T47D (cell line): ENCODE measurements at regions not wholly inside any gene's neighbourhood (a gene's known extent, or its start where the extent isn't known, plus 50 kb on each side); places are given as distances from the start of the nearest gene placed in this dataset.

Source experiments
- DNase-seq, 2 experiments: peaks; one replicate each; pipeline versions ENCODE4 v3.0.0 to v3.0.0-alpha.2; 2011 to 2012; ENCODE audit warnings: low read depth in 1 of 2, low spot score in 1 of 2
- JUND ChIP-seq: IDR thresholded peaks from 2 replicates; pipeline ENCODE4 v1.6.1; 2012; ENCODE audit warnings: low read depth
- in situ Hi-C: cut with HindIII; loops from 2 replicates; pipeline ENCODE4 v1.10.0; 2016; ENCODE audit warnings: low sequenced_read_pairs, low pct_unique_long_range_greater_than_20kb

DNA sequence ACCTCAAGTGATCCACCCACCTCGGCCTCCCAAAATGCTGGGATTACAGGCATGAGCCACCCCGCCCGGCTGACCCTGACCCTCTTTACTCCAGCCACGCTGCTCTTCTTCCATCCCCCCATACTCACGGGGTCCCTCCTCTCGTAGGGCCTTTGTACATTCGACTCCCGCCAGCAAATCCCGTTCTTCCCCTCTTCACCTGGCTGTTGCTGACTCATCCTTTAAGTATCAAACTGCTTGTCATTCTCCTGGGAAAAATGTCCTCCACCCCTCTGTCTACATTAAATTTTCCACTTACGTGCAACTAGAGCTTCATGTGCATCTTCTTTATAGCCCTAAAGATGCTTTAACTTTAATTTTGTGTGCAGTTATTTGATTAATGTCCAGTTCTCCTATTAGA is 203.1 kb downstream of the OPA1 start:
- in situ Hi-C loops, result no loop called here
- DNase-seq, result no peak
- no peak for TF ChIP-seq JUND

DNA sequence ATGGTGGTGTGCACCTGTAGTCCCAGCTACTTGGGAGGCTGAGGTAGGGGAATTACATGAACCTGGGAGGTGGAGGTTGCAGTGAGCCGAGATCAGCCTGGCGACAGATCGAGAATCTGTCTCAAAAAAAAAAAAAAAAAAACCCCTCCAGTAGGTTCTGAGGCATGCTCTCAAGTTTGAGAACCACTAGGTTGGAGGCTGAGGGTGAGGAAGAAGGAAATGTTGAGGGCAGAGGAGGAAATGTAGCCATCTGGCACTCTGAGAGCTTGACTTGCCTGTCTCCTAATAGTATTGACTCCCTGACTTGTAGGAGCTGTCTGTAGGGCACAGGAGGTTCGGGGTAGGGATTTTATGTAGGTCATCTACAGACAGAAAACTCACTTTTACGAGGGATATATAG is 204.6 kb downstream of the OPA1 start:
- no peak for DNase-seq
- TF ChIP-seq JUND, result no peak
- in situ Hi-C loops, result no loop called here

DNA sequence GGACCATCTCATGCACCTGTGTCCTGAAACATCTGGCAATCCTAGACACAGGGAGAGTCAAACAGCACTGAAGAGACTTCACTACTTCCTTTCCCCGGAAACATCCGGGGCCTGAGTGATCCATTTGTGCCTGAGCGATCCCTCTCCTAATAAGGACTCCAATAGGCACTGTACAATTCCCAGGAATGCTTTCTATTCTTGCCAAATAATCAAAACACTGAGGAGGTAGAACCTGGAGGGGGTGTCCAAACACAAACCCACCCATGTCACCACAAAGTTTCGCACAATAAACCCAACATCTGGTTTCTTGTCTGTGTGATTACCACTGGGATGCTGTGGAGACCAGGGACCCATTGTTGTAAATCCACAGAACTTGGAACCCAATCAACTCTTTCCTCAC is 205.0 kb downstream of the OPA1 start:
- in situ Hi-C loops, result no loop called here
- DNase-seq, result no peak
- TF ChIP-seq JUND, result no peak

DNA sequence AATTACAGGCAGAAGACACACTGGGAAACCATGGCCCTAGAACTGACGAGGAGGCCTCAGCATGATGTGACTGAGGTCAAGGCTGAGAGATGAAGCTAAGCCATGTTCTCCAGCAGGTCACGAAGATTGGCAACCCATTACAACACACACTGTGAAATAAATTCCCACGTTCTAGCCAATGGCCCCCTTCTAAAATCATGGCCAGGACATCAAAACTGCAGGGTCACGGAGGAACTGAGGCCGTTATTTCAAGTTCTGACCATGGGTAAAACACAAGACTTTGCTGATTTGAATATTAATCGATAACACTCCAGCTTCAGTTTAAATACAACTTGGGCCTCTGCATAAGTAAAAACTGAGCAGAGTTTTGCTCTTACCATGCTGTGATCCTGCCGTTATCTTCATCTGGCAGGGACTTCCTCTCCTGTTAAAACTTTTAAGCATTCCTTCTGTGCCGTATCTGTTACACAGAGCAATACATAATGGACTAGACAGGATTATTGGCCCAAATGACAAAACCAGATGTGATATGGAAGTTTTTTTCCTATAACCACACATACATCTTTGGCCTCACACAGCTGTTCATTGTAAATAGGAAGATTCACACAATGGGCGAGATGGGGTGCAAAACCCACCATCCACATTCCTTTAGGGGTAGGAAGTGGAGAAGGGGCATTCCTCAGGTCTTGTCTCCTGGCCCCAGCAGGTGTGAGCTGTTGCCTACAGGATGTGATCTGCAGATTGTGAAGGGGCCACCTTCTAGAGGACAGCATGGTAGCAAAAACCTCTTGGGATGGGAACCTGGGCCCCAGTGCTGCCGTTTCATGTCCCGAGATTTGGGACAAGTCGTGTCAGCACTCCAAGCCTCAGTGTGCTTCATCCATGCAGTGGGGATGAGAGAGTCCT is 207.4 kb downstream of the OPA1 start:
- in situ Hi-C loops, result no loop called here
- TF ChIP-seq JUND, result no peak
- no peak for DNase-seq

DNA sequence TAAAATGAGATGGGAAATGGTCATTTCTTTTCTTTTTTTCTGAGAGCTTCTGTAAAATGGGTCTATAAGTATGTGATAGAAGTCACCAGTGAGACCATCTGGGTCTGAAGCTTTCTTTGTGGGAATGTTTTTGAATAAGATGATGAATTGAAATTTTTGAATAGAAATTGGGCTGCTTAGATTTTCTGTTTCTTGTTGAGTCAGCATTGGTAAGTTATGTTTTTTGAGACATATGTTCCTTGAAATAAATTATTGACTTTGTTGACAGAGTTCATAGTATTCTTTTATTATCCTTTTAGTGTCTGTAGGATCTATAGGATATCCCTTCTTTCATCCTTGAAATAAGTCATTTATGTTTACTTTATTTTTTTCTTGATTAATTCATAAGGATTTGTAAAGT is 208.1 kb downstream of the OPA1 start:
- no peak for TF ChIP-seq JUND
- no peak for DNase-seq
- in situ Hi-C loops, result no loop called here

DNA sequence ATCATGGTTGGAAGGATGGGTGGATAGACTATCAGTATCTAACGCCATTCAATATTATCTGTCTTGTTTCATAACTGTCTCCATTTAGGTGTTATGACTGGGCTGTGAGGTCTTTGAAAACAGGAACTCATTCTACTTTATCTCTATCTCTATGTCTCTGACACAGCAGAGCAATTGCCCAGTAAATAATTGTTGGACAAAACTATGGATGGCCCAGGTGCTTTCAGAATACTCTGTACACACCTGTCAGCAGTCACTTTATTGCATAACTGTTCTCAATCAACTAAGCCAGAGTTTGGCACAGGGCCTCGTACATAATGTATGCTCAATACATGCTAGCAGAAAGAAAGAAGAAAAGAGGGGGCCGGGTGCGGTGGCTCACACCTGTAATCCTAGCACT is 210.3 kb downstream of the OPA1 start:
- DNase-seq, result peak in 1 of 2 experiments; percentile 56
- in situ Hi-C loops, result no loop called here
- TF ChIP-seq JUND, result no peak

DNA sequence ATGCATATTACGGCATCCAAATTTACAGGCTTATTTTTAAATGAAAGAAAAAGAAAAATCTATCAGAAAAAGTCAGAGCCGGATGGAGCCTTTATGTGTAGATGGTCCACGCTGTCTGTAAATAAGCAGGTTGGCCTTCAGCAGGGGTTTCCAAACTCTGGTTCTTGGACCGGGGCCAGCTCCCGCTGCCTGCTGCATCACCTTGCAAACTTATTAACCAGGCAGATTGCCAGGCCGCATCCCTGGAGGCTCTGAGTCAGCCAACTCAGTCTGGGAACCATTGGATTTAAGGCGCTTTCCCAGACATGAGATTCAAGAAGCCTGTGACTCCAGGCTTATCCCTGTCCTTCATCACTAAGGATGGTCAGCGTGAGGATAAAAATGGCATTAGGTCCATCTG is 212.4 kb downstream of the OPA1 start:
- DNase-seq, result peak in 1 of 2 experiments; percentile 84
- in situ Hi-C loops, result no loop called here
- no peak for TF ChIP-seq JUND

DNA sequence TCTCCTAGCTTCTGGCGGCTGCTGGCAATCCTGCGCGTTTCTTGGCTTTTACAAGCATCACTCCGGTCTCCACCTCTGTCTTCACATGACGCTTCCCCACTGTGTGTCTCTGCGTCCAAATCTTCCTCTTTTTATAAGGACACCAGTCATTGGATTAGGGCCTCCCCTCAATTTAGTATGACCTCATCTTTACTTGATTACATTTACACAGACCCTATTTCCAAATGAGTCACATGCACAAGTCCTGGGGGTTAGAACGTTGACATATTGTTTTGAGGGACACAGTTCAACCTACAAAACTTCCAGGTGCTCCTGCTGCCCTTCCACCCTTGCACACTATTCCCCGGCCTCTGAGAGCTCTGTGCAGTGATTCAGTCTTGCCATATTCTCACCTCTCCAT is 215.3 kb downstream of the OPA1 start:
- no peak for TF ChIP-seq JUND
- no peak for DNase-seq
- in situ Hi-C loops, result no loop called here

DNA sequence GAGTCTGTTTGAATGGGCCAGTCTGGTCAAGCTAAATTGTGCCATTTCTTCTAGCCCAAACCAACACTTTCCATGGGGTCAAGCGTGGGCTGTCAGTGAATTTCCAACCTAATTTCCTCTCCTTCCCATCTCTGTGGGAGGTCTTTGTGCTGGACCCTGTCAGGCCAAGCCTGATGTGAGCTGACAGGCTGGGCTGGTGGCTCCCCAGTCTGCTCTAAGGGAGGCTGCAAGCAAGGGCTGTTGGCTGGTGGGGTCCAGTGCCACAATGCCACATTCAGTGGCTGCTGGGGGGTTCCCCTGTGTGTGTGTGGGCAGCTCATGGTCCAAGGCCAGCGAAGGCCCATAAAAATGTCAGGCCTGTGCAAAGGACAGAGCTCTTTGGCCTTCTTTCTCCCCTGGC is 216.1 kb downstream of the OPA1 start:
- in situ Hi-C loops, result no loop called here
- TF ChIP-seq JUND, result no peak
- DNase-seq, result no peak

DNA sequence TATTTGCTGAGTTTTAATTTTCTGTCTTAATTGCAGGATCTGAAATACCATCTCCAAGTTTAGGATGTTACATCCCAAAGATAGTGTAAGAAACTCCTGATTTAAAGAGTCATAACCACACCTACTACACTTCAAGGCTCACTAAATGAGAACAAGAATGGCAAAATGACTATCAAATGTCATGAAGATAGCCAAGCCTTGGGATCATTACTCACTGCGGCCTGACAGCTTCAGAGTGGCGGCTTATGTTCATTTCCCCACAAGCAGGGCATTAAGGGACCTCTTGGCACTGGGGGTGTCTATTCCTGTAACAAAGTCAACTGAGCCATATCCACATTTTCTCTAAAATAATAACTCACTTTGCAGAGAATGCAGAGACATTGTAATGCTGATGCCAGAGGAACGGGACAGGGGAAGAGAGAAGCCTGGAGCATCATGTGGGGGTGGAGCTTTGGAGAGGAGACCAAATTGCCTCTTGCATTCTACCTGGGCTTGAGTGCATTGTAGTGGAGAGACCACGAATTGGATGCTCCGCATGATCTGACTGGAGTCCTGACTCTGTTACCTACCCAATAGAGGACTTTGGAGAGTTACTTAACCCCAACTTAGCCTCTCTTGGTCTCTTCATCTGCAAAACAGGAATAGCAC is 219.2 kb downstream of the OPA1 start:
- TF ChIP-seq JUND, result no peak
- DNase-seq, result no peak
- in situ Hi-C loops, result no loop called here

DNA sequence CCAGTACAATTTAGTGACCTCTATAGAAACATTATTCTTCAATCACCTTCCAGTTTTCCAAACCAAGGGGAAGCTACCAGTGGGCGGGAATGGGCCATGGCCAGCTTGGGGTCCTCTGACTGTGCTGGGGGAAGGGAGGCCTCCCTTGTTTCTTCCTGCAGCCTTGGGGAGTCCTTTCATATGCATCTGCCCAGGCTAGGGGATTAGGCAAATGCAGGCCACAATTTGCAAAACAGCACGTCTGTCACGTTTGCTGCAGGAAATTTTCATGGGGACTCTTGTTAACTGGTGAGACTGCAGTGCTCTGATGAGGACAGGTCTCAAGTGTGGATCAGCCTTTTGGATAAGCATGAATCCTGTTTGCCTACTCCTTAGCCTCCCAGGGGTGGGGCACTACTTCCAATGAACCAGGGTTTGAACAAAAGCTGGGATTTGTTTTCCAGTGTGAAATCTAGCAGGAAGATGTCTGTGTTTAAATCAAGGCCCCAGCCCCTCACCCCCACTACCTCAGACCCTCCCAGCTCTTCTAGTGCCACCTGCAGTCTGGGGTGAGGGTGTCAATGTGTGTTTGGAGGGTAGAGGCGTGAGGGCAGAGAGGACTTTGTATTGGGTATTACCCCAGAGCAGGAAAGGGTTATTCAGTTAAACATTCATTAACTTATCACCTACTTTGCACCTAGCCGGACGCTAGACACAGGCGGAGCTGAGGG is 219.9 kb downstream of the OPA1 start:
- in situ Hi-C loops, result no loop called here
- DNase-seq, result no peak
- TF ChIP-seq JUND, result no peak

DNA sequence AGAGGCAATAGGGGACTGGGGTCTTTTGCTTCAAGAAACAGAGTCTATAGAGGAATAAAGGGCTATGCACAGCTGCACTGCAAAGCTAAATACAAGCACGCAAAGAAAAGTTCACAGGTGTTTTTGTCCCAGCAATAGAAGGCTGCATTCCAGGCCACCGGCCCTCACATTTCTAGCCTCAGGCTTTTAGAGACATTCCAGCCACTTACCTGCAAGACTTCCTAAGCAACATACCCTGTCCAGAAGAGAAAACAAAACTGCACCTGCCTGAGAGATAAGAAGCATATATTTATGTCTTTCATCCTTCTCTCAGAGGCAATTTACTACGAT is 220.5 kb downstream of the OPA1 start:
- no peak; the same call in 1 of the 2 replicates for TF ChIP-seq JUND
- DNase-seq, result peak; percentile 84 to 97

DNA sequence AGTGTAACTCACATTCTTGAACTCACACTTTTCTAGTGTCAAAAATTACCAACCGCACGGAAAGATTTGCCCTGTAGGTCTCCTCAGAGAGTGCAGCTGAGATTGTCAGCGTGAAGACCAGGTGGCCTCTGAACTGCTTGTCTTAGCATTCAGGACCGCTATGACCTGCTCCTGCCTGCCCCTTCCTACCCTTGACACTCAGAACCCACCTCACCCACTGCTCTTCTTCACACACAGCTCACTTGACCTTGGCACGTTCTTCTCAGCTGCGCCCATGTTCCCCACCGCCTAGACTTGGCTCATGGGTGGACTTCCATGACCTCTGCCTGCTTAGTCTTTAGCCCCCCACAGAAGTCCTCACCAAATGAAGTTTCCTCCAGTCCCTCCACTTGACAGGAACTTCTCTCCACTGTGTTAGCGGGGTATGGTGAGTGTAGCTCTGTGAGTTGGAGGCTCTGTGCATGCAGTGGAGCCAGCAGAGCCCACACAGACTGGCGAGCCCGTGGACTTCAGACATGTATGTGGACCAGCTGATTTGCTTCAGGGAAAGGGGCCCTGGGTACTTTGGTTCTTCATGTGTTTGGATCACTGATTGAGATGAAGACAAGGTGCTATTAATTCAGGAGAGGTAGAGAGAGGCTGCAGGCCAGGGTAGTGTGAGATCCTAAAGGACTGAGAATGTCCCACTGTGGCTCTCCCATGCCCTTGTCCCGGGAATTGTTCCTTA is 221.3 kb downstream of the OPA1 start:
- no peak for DNase-seq
- no peak for TF ChIP-seq JUND
- in situ Hi-C loops, result no loop called here

More for the DNA sequence above, 220.5 kb downstream of the OPA1 start:
- in situ Hi-C loops, result no loop called here
